ENCODE measurements at regions not wholly inside any gene's neighbourhood (a gene's known extent, or its start where the extent isn't known, plus 50 kb on each side); places are given as distances from the start of the nearest gene placed in this dataset.

DNA sequence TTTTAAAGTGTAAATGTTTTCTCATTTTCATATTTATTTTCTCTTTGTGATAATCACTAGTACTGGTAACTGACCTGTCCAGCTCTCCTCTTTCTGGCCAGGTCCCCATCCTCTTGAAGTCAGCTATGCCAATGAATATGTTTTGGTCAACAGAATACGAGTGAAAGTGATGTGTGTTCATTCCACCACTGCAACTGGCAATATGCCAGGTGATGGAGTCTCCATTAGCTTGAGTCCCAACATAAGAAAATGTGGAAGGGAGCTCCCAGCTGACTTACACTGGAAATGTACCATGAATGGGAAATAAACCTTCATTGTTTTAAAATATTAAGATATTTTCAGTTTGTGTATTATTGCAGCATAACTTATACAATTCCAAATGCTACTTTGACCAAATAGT lies 75.8 kb downstream of the CCDC34 start:
- peaks cover 18 to 21% of the 10 kb centered on the region in 2 donors for H3K36me3 Mint-ChIP-seq
- ATAC-seq (no peak), DNase-seq (ENCODE audit: low spot score in 2 of 2) (no peak)
- H3K9me3 Mint-ChIP-seq, result peaks cover 17 to 19% of the 10 kb centered on the region in 2 donors
- H3K27ac Mint-ChIP-seq, result no peak overlapping the region

- no peak overlapping the region for H3K27ac Mint-ChIP-seq
- peaks cover 6 to 9% of the 10 kb centered on the region in 2 donors for H3K36me3 Mint-ChIP-seq
- H3K9me3 Mint-ChIP-seq, result peaks cover 5% of the 10 kb centered on the region in 2 donors
- ATAC-seq (no peak), DNase-seq (ENCODE audit: low spot score in 2 of 2) (no peak)
These were observed 77.3 kb downstream of the CCDC34 start for GRCh38 chr11:27285761-27286160.

DNA sequence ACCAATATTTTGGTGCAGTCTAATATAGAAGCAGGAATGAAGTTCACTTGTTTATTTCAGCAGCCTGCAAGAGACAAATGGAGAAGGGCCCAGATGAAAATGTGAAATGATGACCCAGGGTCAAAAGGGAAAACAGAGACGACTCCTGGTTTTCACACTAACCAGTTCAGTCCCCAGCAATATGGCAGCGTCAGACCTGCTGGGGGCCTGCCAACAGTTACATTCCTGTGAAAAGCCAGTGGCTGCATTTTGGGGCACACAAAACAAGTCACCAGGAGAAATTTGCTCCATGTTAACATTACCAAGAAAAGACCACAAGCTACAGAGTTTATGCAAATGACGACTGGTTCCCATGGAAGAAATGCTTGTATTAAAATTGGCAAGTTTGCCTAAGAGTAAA lies 80.2 kb downstream of the CCDC34 start:
- Mint-ChIP-seq H3K36me3 (no peaks in the 10 kb centered on the region), H3K9me3 (no peaks in the 10 kb centered on the region), H3K27ac (no peak overlapping the region)
- ATAC-seq (no peak), DNase-seq (ENCODE audit: low spot score in 2 of 2) (no peak)

DNA sequence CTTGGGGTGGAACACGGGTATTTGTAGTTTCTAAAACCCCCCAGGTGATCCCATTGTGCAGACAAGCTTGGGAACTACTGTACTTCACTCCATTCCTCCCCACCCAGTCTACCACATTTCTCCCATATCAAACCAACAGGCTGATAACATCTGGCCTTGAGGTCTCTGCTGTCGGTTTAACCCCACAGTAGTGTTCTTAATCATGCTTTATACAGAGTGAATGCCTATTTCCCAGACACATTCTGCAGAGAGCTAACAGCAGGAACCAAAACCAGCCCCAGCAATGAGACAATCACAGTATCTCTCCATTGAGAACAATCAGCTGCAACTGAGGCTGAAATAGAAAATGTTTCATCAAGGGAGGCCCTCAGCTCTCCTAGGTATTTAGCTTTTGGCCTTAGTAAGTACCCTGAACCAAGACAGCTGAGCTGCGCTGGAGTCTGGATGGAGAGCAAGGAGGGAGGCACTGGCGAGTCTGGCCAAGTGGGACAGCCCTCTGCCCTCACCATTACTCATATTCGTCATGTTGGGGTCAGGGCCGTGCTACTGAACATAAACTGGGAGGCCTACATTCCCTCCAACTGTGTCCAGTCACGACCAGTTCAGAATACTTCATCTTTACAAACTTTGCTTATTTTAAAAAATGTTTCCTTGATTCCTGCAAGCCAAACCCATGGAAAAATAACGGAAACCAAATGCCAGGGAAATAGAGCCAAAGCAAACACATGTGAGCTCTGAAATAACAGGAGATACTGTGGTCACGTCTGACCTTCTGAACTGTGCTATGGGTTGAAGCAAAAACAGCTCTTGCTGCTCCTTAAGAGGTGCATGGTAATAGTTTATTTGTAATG lies 81.0 kb downstream of the CCDC34 start:
- Mint-ChIP-seq H3K9me3 (no peaks in the 10 kb centered on the region), H3K27ac (no peak overlapping the region)
- ATAC-seq, result no peak

GRCh38 chr11:27281276-27281675 lies 81.7 kb downstream of the CCDC34 start:
- no peaks in the 10 kb centered on the region for H3K36me3 Mint-ChIP-seq
- DNase-seq (ENCODE audit: low spot score in 2 of 2) (no peak), ATAC-seq (no peak)
- no peaks in the 10 kb centered on the region for H3K9me3 Mint-ChIP-seq
- no peak overlapping the region for H3K27ac Mint-ChIP-seq

More for the DNA sequence above, 81.0 kb downstream of the CCDC34 start:
- H3K36me3 Mint-ChIP-seq, result no peaks in the 10 kb centered on the region
- no peak for DNase-seq (ENCODE audit: low spot score in 2 of 2)

GRCh38 chr11:27280140-27280539 lies 82.9 kb downstream of the CCDC34 start:
- no peak for ATAC-seq
- no peaks in the 10 kb centered on the region for H3K36me3 Mint-ChIP-seq
- no peak for DNase-seq (ENCODE audit: low spot score in 2 of 2)
- no peak overlapping the region for H3K27ac Mint-ChIP-seq
- H3K9me3 Mint-ChIP-seq, result no peaks in the 10 kb centered on the region

DNA sequence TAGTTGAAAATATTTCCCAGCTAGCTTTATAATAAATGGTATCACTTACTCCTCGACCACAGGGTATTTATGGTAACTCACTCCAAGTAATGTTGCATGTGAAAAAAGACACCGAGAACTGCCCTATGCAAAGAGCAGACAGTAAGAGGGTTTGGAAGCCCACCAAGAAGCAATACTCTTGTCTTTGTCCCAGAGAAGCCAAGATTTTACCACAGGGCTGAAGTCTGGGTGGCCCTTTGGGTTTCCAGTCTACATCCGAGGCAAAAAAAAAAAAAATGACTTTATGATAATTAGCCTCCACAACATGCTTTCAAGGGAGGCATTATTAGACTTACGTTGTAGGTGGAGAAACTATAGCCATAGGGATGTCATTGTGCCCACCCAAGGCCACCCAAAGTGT lies 83.6 kb downstream of the CCDC34 start:
- no peak for ATAC-seq
- H3K36me3 Mint-ChIP-seq, result no peaks in the 10 kb centered on the region
- H3K9me3 Mint-ChIP-seq, result no peaks in the 10 kb centered on the region
- no peak overlapping the region for H3K27ac Mint-ChIP-seq
- no peak for DNase-seq (ENCODE audit: low spot score in 2 of 2)

DNA sequence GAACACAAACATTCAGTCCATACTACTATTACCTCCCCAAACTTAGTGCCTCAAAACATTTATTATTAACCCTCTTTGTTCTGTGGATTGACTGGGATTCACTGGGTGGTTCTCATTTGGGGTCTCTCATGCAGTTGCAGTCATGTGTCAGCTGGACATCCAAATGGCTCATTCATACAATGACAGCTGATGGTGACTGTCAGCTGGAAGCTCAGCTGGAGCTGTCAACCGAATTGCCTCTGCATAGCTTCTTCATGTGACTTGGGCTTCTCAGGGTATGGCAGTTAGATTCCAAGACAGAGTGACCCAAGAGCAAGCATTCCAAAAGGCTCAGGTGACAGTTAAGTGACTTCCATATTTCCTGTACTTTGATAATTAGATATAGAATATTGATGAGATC lies 85.2 kb downstream of the CCDC34 start:
- Mint-ChIP-seq H3K36me3 (peaks cover 0 to 5% of the 10 kb centered on the region in 2 donors), H3K27ac (no peak overlapping the region), H3K9me3 (no peaks in the 10 kb centered on the region)
- ATAC-seq (no peak), DNase-seq (ENCODE audit: low spot score in 2 of 2) (no peak)

DNA sequence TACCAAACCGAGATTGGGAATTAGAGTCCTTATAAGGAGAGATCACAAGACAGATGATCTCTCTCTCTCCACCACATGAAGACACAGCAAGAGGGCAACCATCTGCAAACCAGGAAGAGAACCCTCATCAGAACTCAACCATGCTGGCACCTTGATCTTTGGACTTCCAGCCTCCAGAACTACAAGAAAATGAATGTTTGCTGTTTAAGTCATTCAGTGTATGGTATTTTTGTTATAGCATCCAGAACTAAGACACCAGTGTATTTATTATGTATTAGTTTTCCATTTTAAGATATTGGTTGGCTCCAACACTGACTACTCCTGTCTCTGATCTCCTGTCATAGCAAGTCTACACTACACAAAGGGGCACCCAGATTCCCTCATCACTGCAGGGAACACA lies 86.9 kb downstream of the CCDC34 start:
- ATAC-seq (no peak), DNase-seq (ENCODE audit: low spot score in 2 of 2) (no peak)
- Mint-ChIP-seq H3K27ac (no peak overlapping the region), H3K36me3 (peaks cover 8 to 14% of the 10 kb centered on the region in 2 donors), H3K9me3 (peaks cover 6 to 7% of the 10 kb centered on the region in 2 donors)

GRCh38 chr11:27274854-27275395 lies 88.1 kb downstream of the CCDC34 start:
- peaks cover 6 to 7% of the 10 kb centered on the region in 2 donors for H3K9me3 Mint-ChIP-seq
- no peak for DNase-seq (ENCODE audit: low spot score in 2 of 2)
- no peak overlapping the region for H3K27ac Mint-ChIP-seq
- H3K36me3 Mint-ChIP-seq, result peaks cover 8 to 26% of the 10 kb centered on the region in 2 donors
- no peak for ATAC-seq

GRCh38 chr11:27266125-27266524 lies 96.9 kb downstream of the CCDC34 start:
- no peak overlapping the region for H3K27ac Mint-ChIP-seq
- ATAC-seq, result no peak
- no peak for DNase-seq (ENCODE audit: low spot score in 2 of 2)
- peaks cover 0 to 15% of the 10 kb centered on the region in 2 donors for H3K36me3 Mint-ChIP-seq
- no peaks in the 10 kb centered on the region for H3K9me3 Mint-ChIP-seq

DNA sequence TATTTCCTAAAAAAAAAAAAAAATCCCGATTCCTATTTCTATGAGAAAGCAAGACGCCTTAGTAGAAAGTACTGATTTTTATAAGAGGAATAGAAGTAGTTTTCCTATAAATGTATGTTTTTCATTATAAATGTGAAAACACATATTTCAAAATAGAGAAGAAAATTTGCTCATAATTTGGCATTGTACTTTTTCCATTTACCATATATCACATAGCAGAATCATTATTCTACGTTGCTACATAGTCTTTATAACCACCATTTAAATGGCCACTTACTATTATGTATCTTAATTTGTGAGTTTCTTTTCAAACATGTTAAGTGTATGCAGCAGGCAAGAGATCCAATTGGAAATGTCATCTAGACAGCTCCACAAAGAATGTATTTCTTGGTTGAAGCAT lies 99.0 kb downstream of the CCDC34 start:
- peaks cover 0 to 3% of the 10 kb centered on the region in 2 donors for H3K36me3 Mint-ChIP-seq
- H3K9me3 Mint-ChIP-seq, result no peaks in the 10 kb centered on the region
- no peak for DNase-seq (ENCODE audit: low spot score in 2 of 2)
- no peak overlapping the region for H3K27ac Mint-ChIP-seq
- ATAC-seq, result no peak

- no peak for ATAC-seq
- no peak overlapping the region for H3K27ac Mint-ChIP-seq
- DNase-seq (ENCODE audit: low spot score in 2 of 2), result no peak
- H3K36me3 Mint-ChIP-seq, result peaks cover 0 to 5% of the 10 kb centered on the region in 2 donors
- H3K9me3 Mint-ChIP-seq, result no peaks in the 10 kb centered on the region
These were observed 100.0 kb downstream of the CCDC34 start for GRCh38 chr11:27263046-27263445.

GRCh38 chr11:27255447-27255828 lies 107.6 kb downstream of the CCDC34 start:
- no peak for DNase-seq (ENCODE audit: low spot score in 2 of 2)
- Mint-ChIP-seq H3K9me3 (peaks cover 4 to 11% of the 10 kb centered on the region in 2 donors), H3K36me3 (peaks cover 0 to 13% of the 10 kb centered on the region in 2 donors), H3K27ac (no peak overlapping the region)
- no peak for ATAC-seq

DNA sequence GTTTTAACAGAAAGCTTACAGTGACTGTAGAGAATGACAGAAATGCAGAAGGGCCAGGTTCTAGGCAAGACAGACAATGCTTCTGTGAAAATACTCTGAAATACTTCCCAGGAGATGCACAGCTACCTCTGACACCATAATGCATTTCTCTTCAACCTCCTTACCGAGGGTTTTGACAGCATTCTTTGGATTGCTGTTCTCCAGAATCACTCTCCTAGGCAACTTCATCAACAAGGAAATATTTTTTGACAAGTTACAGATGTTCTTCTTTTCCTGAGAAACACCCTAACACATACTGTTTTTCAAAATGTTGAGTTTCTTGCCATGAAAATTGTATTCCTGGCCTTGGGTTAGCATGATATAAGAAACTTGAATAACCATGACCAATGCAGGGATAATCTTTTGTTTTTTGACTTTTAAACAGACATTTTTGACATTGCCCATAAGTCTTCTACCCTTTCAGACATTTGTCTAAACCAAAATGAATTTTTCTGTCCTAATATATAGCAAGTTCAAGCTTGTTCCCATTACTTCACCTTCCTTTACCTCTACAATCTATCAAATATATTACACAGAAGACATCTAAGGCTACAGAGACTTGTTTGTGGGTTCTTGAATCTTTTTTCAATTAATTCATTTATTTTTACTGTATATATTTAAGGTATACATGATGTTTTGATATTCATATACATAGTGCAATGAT lies 108.1 kb downstream of the CCDC34 start:
- Mint-ChIP-seq H3K9me3 (peaks cover 4 to 11% of the 10 kb centered on the region in 2 donors), H3K36me3 (peaks cover 0 to 13% of the 10 kb centered on the region in 2 donors), H3K27ac (no peak overlapping the region)
- no peak for ATAC-seq
- no peak for DNase-seq (ENCODE audit: low spot score in 2 of 2)

GRCh38 chr11:27253224-27253623 lies 109.8 kb downstream of the CCDC34 start:
- Mint-ChIP-seq H3K9me3 (peaks cover 4 to 11% of the 10 kb centered on the region in 2 donors), H3K36me3 (peaks cover 0 to 7% of the 10 kb centered on the region in 2 donors), H3K27ac (no peak overlapping the region)
- no peak for DNase-seq (ENCODE audit: low spot score in 2 of 2)
- ATAC-seq, result no peak

DNA sequence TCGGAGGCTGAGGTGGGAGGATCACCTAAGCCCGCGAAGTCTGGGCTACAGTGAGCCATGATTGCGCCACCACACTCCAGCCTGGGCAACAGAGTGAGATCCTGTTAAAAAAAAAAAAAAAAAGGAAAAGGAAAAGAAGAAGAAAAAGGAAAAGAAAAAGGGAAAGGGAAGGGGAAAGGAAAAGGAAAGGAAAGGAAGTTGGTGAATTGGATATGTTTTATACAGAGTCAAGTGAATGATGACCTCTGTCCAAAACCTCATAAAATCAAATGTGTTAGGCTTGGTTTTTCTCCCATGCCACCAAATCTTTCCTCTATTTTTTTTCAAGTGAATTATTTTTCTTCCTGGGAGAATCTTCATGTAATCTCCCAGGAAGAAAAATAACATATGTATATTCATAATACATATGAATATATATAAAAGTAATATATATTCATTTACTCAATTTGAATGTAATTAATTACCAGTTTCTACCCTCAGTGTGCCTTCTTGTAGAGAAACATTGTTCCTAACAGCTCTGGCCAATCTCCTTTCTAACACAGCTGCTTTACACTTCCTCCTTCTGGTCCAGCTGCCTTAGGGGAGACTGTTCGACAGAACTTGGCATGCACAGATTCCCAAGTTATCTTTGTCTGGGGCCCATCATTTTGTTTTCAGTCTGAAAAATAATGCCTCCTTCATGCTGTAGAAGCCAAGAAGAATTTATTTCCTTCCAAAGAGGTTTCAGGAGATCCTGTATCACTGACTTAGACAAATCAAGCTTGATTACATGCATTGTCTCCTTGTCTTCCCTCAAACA lies 111.9 kb downstream of the CCDC34 start:
- Mint-ChIP-seq H3K27ac (no peak overlapping the region), H3K36me3 (no peaks in the 10 kb centered on the region), H3K9me3 (peaks cover 0 to 6% of the 10 kb centered on the region in 2 donors)
- DNase-seq (ENCODE audit: low spot score in 2 of 2) (no peak), ATAC-seq (no peak)
